H1 (cell line): ENCODE measurements at regions not wholly inside any gene's neighbourhood (a gene's known extent, or its start where the extent isn't known, plus 50 kb on each side); places are given as distances from the start of the nearest gene placed in this dataset.

ENCODE experiments used
- CTCF ChIA-PET: fragments of 300-600 bp; sonication (Branson Sonifier 250); formaldehyde crosslinking; loops from one replicate; lab custom pipeline; 2021; ENCODE audit not compliant: partially characterized antibody; lab: Charles Lee
- POLR2A ChIA-PET: fragments of 300-600 bp; sonication (Branson Sonifier 250); formaldehyde crosslinking; loops from one replicate; lab custom pipeline; 2021; ENCODE audit warnings: inconsistent platforms; ENCODE audit not compliant: partially characterized antibody; lab: Charles Lee
- DNase-seq, 2 experiments: peaks; one replicate each; pipeline versions ENCODE4 v3.0.0 to v3.0.0-alpha.2; 2010 to 2022; ENCODE audit warnings: low spot score in 2 of 2, low read depth in 1 of 2, mixed read lengths in 1 of 2
- FAIRE-seq: peaks from 2 replicates; lab custom pipeline; 2011; peaks lifted over from hg19 to GRCh38; lab: Jason Lieb, UNC
- H2AFZ ChIP-seq: 2 replicates; pipeline ENCODE4 v1.8.1; 2012; ENCODE audit warnings: low read length, inconsistent platforms
- H2AK5ac ChIP-seq: 2 replicates; pipeline ENCODE4 v1.6.1; 2013; ENCODE audit warnings: low read depth, low read length
- H2BK120ac ChIP-seq: replicated peaks from 2 replicates; pipeline ENCODE3; 2013; ENCODE audit warnings: low read depth, low read length, inconsistent platforms
- H2BK12ac ChIP-seq: 2 replicates; pipeline ENCODE4 v1.6.1; 2013; ENCODE audit warnings: low read depth, low read length
- H2BK15ac ChIP-seq: 2 replicates; pipeline ENCODE4 v1.6.1; 2013; ENCODE audit warnings: low read length
- H2BK20ac ChIP-seq: 2 replicates; pipeline ENCODE4 v1.6.1; 2013; ENCODE audit warnings: low read length
- H2BK5ac ChIP-seq: 2 replicates; pipeline ENCODE4 v1.6.1; 2013; ENCODE audit warnings: low read depth, low read length
- H3K14ac ChIP-seq: 2 replicates; pipeline ENCODE4 v1.6.1; 2013; ENCODE audit warnings: inconsistent platforms; ENCODE audit not compliant: insufficient read length
- H3K18ac ChIP-seq: 2 replicates; pipeline ENCODE4 v1.6.1; 2013; ENCODE audit warnings: low read length; ENCODE audit errors: extremely low read depth
- H3K23ac ChIP-seq: 2 replicates; pipeline ENCODE4 v1.6.1; 2013; ENCODE audit warnings: inconsistent platforms; ENCODE audit not compliant: insufficient read length
- H3K23me2 ChIP-seq: 2 replicates; pipeline ENCODE4 v1.6.1; 2013; ENCODE audit warnings: low read depth, low read length
- H3K27ac ChIP-seq: 2 replicates; pipeline ENCODE4 v1.6.1; 2011; ENCODE audit warnings: low read depth, low read length, inconsistent platforms
- H3K27me3 ChIP-seq, 4 experiments: replicated peaks in 1 of 4; 1 replicate in 1 of 4; 2 replicates in 3 of 4; pipeline versions ENCODE4 v1.6.1 to v1.8.1; 2011 to 2013; ENCODE audit warnings: low read length in 3 of 4, mild to moderate bottlenecking in 3 of 4, inconsistent platforms in 2 of 4, mixed read lengths in 2 of 4, moderate library complexity in 1 of 4; ENCODE audit not compliant: control insufficient read depth in 3 of 4, insufficient read depth in 3 of 4; ENCODE audit errors: extremely low read depth in 1 of 4
- H3K36me3 ChIP-seq, 4 experiments: 2 replicates each; pipeline versions ENCODE4 v1.6.1 to v1.8.1; 2011 to 2013; ENCODE audit warnings: mild to moderate bottlenecking in 4 of 4, low read length in 3 of 4, moderate library complexity in 2 of 4, control low read depth in 1 of 4, inconsistent platforms in 1 of 4; ENCODE audit not compliant: insufficient read depth in 4 of 4, control insufficient read depth in 2 of 4
- H3K4ac ChIP-seq: replicated peaks from 2 replicates; pipeline ENCODE3; 2013; ENCODE audit warnings: low read length, low read depth, mixed read lengths, inconsistent platforms; ENCODE audit not compliant: insufficient read length
- H3K4me1 ChIP-seq, 4 experiments: replicated peaks in 1 of 4; 1 replicate in 1 of 4; 2 replicates in 3 of 4; pipeline versions ENCODE4 v1.6.1 to v1.8.1; 2011 to 2013; ENCODE audit warnings: low read length in 3 of 4, inconsistent platforms in 2 of 4, mixed read lengths in 1 of 4; ENCODE audit not compliant: insufficient read depth in 4 of 4, control insufficient read depth in 3 of 4
- H3K4me2 ChIP-seq, 2 experiments: 2 replicates each; pipeline versions ENCODE4 v1.6.1 to v1.8.1; 2011 to 2013; ENCODE audit warnings: low read depth in 2 of 2, low read length in 2 of 2, control low read depth in 1 of 2, inconsistent platforms in 1 of 2, mild to moderate bottlenecking in 1 of 2; ENCODE audit not compliant: insufficient read depth in 1 of 2
- H3K4me3 ChIP-seq, 4 experiments: fragments of 200-600, 300-600 bp in 1 of 4; sonication (generic), shearing (Covaris generic), sonication (Bioruptor Twin) in 1 of 4; 2 replicates each; pipeline versions ENCODE4 v1.5.1 to v1.8.1; 2011 to 2016; ENCODE audit warnings: low read length in 4 of 4, low read depth in 3 of 4, control low read depth in 2 of 4, inconsistent platforms in 2 of 4, mild to moderate bottlenecking in 2 of 4, mixed read lengths in 1 of 4, moderate library complexity in 1 of 4; ENCODE audit not compliant: insufficient read depth in 2 of 4; ENCODE audit errors: extremely low read depth in 1 of 4
- H3K56ac ChIP-seq: replicated peaks from 2 replicates; pipeline ENCODE3; 2013; ENCODE audit warnings: low read depth, mild to moderate bottlenecking, mixed read lengths, low read length, inconsistent platforms; ENCODE audit not compliant: insufficient read length
- H3K79me1 ChIP-seq: 2 replicates; pipeline ENCODE4 v1.6.1; 2013; ENCODE audit warnings: low read depth, low read length, control low read depth
- H3K79me2 ChIP-seq, 2 experiments: 2 replicates each; pipeline versions ENCODE4 v1.6.1 to v1.8.1; 2012 to 2013; ENCODE audit warnings: low read length in 2 of 2, mild to moderate bottlenecking in 2 of 2, inconsistent platforms in 1 of 2; ENCODE audit not compliant: insufficient read depth in 2 of 2, control insufficient read depth in 1 of 2
- H3K9ac ChIP-seq, 4 experiments: replicated peaks in 1 of 4; 1 replicate in 1 of 4; 2 replicates in 3 of 4; pipeline versions ENCODE4 v1.6.1 to v1.8.1; 2011 to 2013; ENCODE audit warnings: low read depth in 3 of 4, low read length in 3 of 4, control low read depth in 2 of 4, mild to moderate bottlenecking in 2 of 4, moderate library complexity in 2 of 4, inconsistent platforms in 1 of 4; ENCODE audit errors: extremely low read depth in 1 of 4
- H3K9me3 ChIP-seq, 2 experiments: 2 replicates each; pipeline versions ENCODE4 v1.6.1 to v1.8.1; 2012 to 2013; ENCODE audit warnings: mild to moderate bottlenecking in 2 of 2, moderate library complexity in 2 of 2, control low read depth in 1 of 2, inconsistent platforms in 1 of 2, low read depth in 1 of 2, low read length in 1 of 2, mixed read lengths in 1 of 2; ENCODE audit not compliant: insufficient read depth in 2 of 2
- H4K20me1 ChIP-seq, 2 experiments: replicated peaks in 1 of 2; 2 replicates each; pipeline versions ENCODE3 to v1.8.1; 2011 to 2013; ENCODE audit warnings: inconsistent platforms in 2 of 2, low read length in 2 of 2, mild to moderate bottlenecking in 1 of 2; ENCODE audit not compliant: insufficient read depth in 2 of 2, control insufficient read depth in 1 of 2
- H4K5ac ChIP-seq: 2 replicates; pipeline ENCODE4 v1.6.1; 2013; ENCODE audit warnings: low read length, low read depth, mixed read lengths, inconsistent platforms; ENCODE audit not compliant: insufficient read length
- H4K8ac ChIP-seq: 2 replicates; pipeline ENCODE4 v1.8.0; 2013; ENCODE audit warnings: mild to moderate bottlenecking, moderate library complexity, low read length, inconsistent platforms; ENCODE audit not compliant: insufficient read depth; ENCODE audit errors: extremely low read depth
- H4K91ac ChIP-seq: replicated peaks from 2 replicates; pipeline ENCODE3; 2013; ENCODE audit warnings: low read length, mixed read lengths, inconsistent platforms; ENCODE audit not compliant: insufficient read length
- CHD1 ChIP-seq: IDR thresholded peaks from 2 replicates; pipeline ENCODE4 v1.6.1; 2012; ENCODE audit warnings: low read depth, low read length, improper control_type of control experiment
- FOSL1 ChIP-seq: IDR thresholded peaks from 2 replicates; pipeline ENCODE4 v1.6.1; 2011; ENCODE audit warnings: mild to moderate bottlenecking, low read depth, low read length, moderate library complexity; ENCODE audit not compliant: insufficient read depth
- SP1 ChIP-seq: IDR thresholded peaks from 2 replicates; pipeline ENCODE4 v1.6.1; 2011; ENCODE audit warnings: low read depth, low read length
- SP2 ChIP-seq: IDR thresholded peaks from 2 replicates; pipeline ENCODE4 v1.6.1; 2012; ENCODE audit warnings: mild to moderate bottlenecking, low read length, inconsistent platforms
- SUZ12 ChIP-seq: fragments of 200-600 bp; sonication (generic); IDR thresholded peaks from 2 replicates; pipeline ENCODE4 v1.6.1; 2012; ENCODE audit warnings: mild to moderate bottlenecking, inconsistent platforms, low read length, moderate library complexity, mixed read lengths
- TAF7 ChIP-seq: optimal IDR thresholded peaks from 2 replicates; pipeline ENCODE3; 2011; ENCODE audit warnings: low read depth, mild to moderate bottlenecking, inconsistent platforms, low read length, moderate library complexity, borderline replicate concordance
- YY1 ChIP-seq: IDR thresholded peaks from 2 replicates; pipeline ENCODE4 v1.6.1; 2011; ENCODE audit warnings: low read depth, mild to moderate bottlenecking, low read length
- WGBS, 2 experiments: shearing (Covaris generic) in 1 of 2; methylation state at CpG; one replicate each; pipeline versions ENCODE4 v1.1.6 to v1.1.7; 2013 to 2015; ENCODE audit warnings: low lambda C conversion rate in 2 of 2, mixed read lengths in 2 of 2, inconsistent platforms in 1 of 2, low coverage in 1 of 2, missing lambda C conversion rate in 1 of 2; ENCODE audit not compliant: insufficient replicate concordance in 2 of 2, insufficient coverage in 1 of 2, insufficient read length in 1 of 2; ENCODE audit errors: extremely low coverage in 1 of 2, missing lambda C conversion rate in 1 of 2; 5-methylcytosine and 5-hydroxymethylcytosine counted together

DNA sequence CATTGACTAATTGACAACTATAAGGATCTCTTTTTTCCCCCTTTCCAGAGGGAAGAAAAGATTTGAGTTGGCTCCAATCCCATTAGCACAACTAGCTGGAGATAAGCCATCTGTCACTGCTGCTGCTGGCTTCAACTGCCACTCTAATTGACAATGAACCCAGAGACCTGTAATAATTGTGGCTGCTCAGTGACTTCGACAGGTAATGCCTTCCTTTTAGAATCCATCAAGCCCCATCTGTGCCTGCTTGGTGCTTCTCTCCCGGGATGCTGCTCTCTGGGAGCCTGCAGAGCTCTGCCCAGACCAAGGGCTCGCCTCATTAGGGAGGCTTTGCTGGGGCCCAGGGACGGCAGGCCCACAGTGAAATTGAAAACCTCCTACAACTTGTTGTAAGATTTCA, 376.7 kb upstream of the SOX11 start:
- Histone ChIP-seq H3K36me3 (no peaks in the 10 kb centered on the region), H3K4me1 (no peaks in the 10 kb centered on the region), H4K8ac (no peak overlapping the region), H3K27me3 (no peaks in the 10 kb centered on the region), H3K79me2 (no peaks in the 10 kb centered on the region), H2AK5ac (no peak overlapping the region), H2BK20ac (no peak overlapping the region), H3K23ac (no peak overlapping the region), H3K18ac (no peak overlapping the region), H3K4ac (no peak overlapping the region), H2BK120ac (no peak overlapping the region), H3K4me3 (no peak overlapping the region), H4K91ac (no peak overlapping the region), H4K20me1 (no peaks in the 10 kb centered on the region), H2BK15ac (no peak overlapping the region), H3K9ac (no peak overlapping the region), H3K14ac (no peak overlapping the region), H3K9me3 (no peaks in the 10 kb centered on the region), H4K5ac (no peak overlapping the region), H3K23me2 (no peaks in the 10 kb centered on the region), H2AFZ (no peak overlapping the region), H2BK12ac (no peak overlapping the region), H3K56ac (no peak overlapping the region), H2BK5ac (no peak overlapping the region), H3K27ac (no peak overlapping the region), H3K79me1 (no peaks in the 10 kb centered on the region), H3K4me2 (no peak overlapping the region)
- FAIRE-seq, result no peak
- TF ChIP-seq YY1 (no peak), TAF7 (no peak), FOSL1 (no peak), CHD1 (no peak), SP2 (no peak), SP1 (no peak), SUZ12 (no peak)
- ChIA-PET CTCF (no interaction called here), POLR2A (interaction anchor here (0.6 kb wide), 1 partner anchor 19 kb away, joined by 3 read pairs; no protein-coding TSS in a partner anchor)
- WGBS, 2 experiments, result 93% methylated on average over 4 of the region's 4 CpGs; no CpG with 5 or more reads in 1 of the 2 experiments
- no peak for DNase-seq
